HepG2 (cell line): ENCODE measurements at regions not wholly inside any gene's neighbourhood (a gene's known extent, or its start where the extent isn't known, plus 50 kb on each side); places are given as distances from the start of the nearest gene placed in this dataset.

Source experiments
- ATAC-seq: fragments of 200-7000 bp; cut with Tn5 transposase; 3 replicates; pipeline ENCODE4 v1.9.1; 2020; ENCODE audit warnings: mild to moderate bottlenecking, moderate library complexity
- BruUV-seq: library from RNA; stranded (reverse); fragments of 400-500 nt; replicated peaks from 2 replicates; lab custom pipeline; 2021; lab: Mats Ljungman, UMichigan
- CTCF ChIA-PET: fragments of 300-600 bp; formaldehyde crosslinking; extraction: SDS; loops from one replicate; lab custom pipeline; 2021; ENCODE audit warnings: low total read pairs, inconsistent platforms, low intra/inter-chr PET ratio; lab: Yijun Ruan, JAX
- POLR2A ChIA-PET: fragments of 350-600 bp; sonication (Branson Sonifier 250); formaldehyde crosslinking; loops from one replicate; lab custom pipeline; 2020; ENCODE audit warnings: antibody characterized with exemption, inconsistent platforms; lab: Yijun Ruan, JAX
- DNase-seq: peaks from one replicate; pipeline ENCODE4 v3.0.0-alpha.2; 2015; ENCODE audit warnings: low spot score
- FAIRE-seq: peaks from 3 replicates; lab custom pipeline; 2011; peaks lifted over from hg19 to GRCh38; lab: Jason Lieb, UNC
- H2AFZ ChIP-seq: one replicate; pipeline ENCODE4 v1.6.1; 2011; ENCODE audit warnings: low read length, inconsistent platforms
- H3K27ac ChIP-seq: fragments of 300-600 bp; 3 replicates; pipeline ENCODE4 v1.8.0; 2011; ENCODE audit warnings: mixed run types, mild to moderate bottlenecking, mixed read lengths, low read length, inconsistent platforms; ENCODE audit not compliant: insufficient read depth; ENCODE audit errors: extremely low read length
- H3K27me3 ChIP-seq, 2 experiments: fragments of 200-600 bp in 1 of 2; 2 replicates in 1 of 2; 3 replicates in 1 of 2; pipeline versions ENCODE4 v1.6.0 to v1.8.0; 2011; ENCODE audit warnings: low read length in 2 of 2, mild to moderate bottlenecking in 2 of 2, moderate library complexity in 2 of 2, inconsistent platforms in 1 of 2; ENCODE audit not compliant: insufficient read depth in 2 of 2, control insufficient read depth in 1 of 2
- H3K36me3 ChIP-seq, 2 experiments: fragments of 200-600 bp in 1 of 2; replicated peaks in 1 of 2; 2 replicates in 1 of 2; 3 replicates in 1 of 2; pipeline versions ENCODE4 v1.5.1 to v1.8.0; 2011; ENCODE audit warnings: low read length in 2 of 2, inconsistent platforms in 1 of 2; ENCODE audit not compliant: insufficient read depth in 2 of 2, control insufficient read depth in 1 of 2
- H3K4me1 ChIP-seq: 2 replicates; pipeline ENCODE4 v1.5.1; 2012; ENCODE audit warnings: low read length, inconsistent platforms; ENCODE audit not compliant: insufficient read depth
- H3K4me2 ChIP-seq: 2 replicates; pipeline ENCODE4 v1.6.0; 2011; ENCODE audit warnings: low read depth, low read length, inconsistent platforms
- H3K4me3 ChIP-seq, 3 experiments: fragments of 200-600 bp in 1 of 3; sonication (generic), shearing (Covaris generic) in 1 of 3; replicated peaks in 1 of 3; 2 replicates each; pipeline ENCODE4 v1.5.1; 2011 to 2016; ENCODE audit warnings: low read length in 3 of 3, inconsistent platforms in 2 of 3, low read depth in 2 of 3, mild to moderate bottlenecking in 2 of 3, control low read depth in 1 of 3, mixed read lengths in 1 of 3; ENCODE audit not compliant: insufficient read depth in 1 of 3
- H3K79me2 ChIP-seq: one replicate; pipeline ENCODE4 v1.6.1; 2011; ENCODE audit warnings: low read length, inconsistent platforms; ENCODE audit not compliant: insufficient read depth
- H3K9ac ChIP-seq: 2 replicates; pipeline ENCODE4 v1.6.0; 2011; ENCODE audit warnings: mild to moderate bottlenecking, low read depth, low read length, inconsistent platforms; ENCODE audit not compliant: insufficient read depth
- H3K9me3 ChIP-seq: 2 replicates; pipeline ENCODE4 v1.5.1; 2012; ENCODE audit warnings: mild to moderate bottlenecking, low read length
- H4K20me1 ChIP-seq: 2 replicates; pipeline ENCODE4 v1.6.0; 2011; ENCODE audit warnings: inconsistent platforms, mild to moderate bottlenecking, low read length, moderate library complexity; ENCODE audit not compliant: insufficient read depth
- AGO1 ChIP-seq: fragments of 200-400 bp; formaldehyde crosslinking; IDR thresholded peaks from 2 replicates; pipeline ENCODE4 v1.6.1; 2017; ENCODE audit warnings: mild to moderate bottlenecking, low read depth, low read length, moderate library complexity; ENCODE audit not compliant: poor library complexity, severe bottlenecking
- GTF2F1 ChIP-seq: fragments of 150-350 bp; IDR thresholded peaks from 2 replicates; pipeline ENCODE4 v1.6.1; 2014; ENCODE audit warnings: low read length
- HOXA9 ChIP-seq: sonication (generic); formaldehyde crosslinking; IDR thresholded peaks from 2 replicates; pipeline ENCODE4 v1.8.1; 2022; ENCODE audit warnings: missing genetic modification reagents, mild to moderate bottlenecking, moderate library complexity, borderline replicate concordance
- SATB2 ChIP-seq: sonication (generic); formaldehyde crosslinking; IDR thresholded peaks from 2 replicates; pipeline ENCODE4 v1.5.0; 2020; ENCODE audit warnings: missing genetic modification reagents
- SETDB1 ChIP-seq: sonication (generic); formaldehyde crosslinking; IDR thresholded peaks from 2 replicates; pipeline ENCODE4 v1.5.1; 2020; ENCODE audit warnings: missing genetic modification reagents, mild to moderate bottlenecking, borderline replicate concordance
- SP1 ChIP-seq, 2 experiments: fragments of 450-650 bp in 1 of 2; sonication (generic) in 1 of 2; formaldehyde crosslinking in 1 of 2; IDR thresholded peaks; 2 replicates each; pipeline versions ENCODE4 v1.4.0 to v1.6.1; 2016 to 2020; ENCODE audit warnings: missing genetic modification reagents in 1 of 2
- SRY ChIP-seq: sonication (generic); formaldehyde crosslinking; IDR thresholded peaks from 2 replicates; pipeline ENCODE4 v1.8.0; 2022; ENCODE audit warnings: mild to moderate bottlenecking, missing genetic modification reagents
- TMF1 ChIP-seq: sonication (generic); formaldehyde crosslinking; IDR thresholded peaks from 2 replicates; pipeline ENCODE4 v1.8.1; 2022; ENCODE audit warnings: low read depth, missing genetic modification reagents
- ZC3H13 ChIP-seq: sonication (generic); formaldehyde crosslinking; IDR thresholded peaks from 2 replicates; pipeline ENCODE4 v1.8.1; 2023; ENCODE audit warnings: mild to moderate bottlenecking, missing genetic modification reagents, moderate library complexity
- ZNF24 ChIP-seq: fragments of 450-650 bp; IDR thresholded peaks from 2 replicates; pipeline ENCODE4 v1.6.1; 2017; ENCODE audit warnings: antibody characterized with exemption, mild to moderate bottlenecking
- ZNF510 ChIP-seq: sonication (generic); formaldehyde crosslinking; IDR thresholded peaks from 2 replicates; pipeline ENCODE4 v1.4.0; 2020; ENCODE audit warnings: low read depth, mild to moderate bottlenecking, missing genetic modification reagents
- ZNF746 ChIP-seq: sonication (generic); formaldehyde crosslinking; IDR thresholded peaks from 2 replicates; pipeline ENCODE4 v1.8.0; 2022; ENCODE audit warnings: mild to moderate bottlenecking, missing genetic modification reagents
- ZNF839 ChIP-seq: sonication (generic); formaldehyde crosslinking; IDR thresholded peaks from 2 replicates; pipeline ENCODE4 v1.4.0; 2020; ENCODE audit warnings: missing genetic modification reagents, mild to moderate bottlenecking, borderline replicate concordance
- WGBS: methylation state at CpG from one replicate; pipeline ENCODE4 v1.1.6; 2017; ENCODE audit warnings: low lambda C conversion rate; 5-methylcytosine and 5-hydroxymethylcytosine counted together
- in situ Hi-C: cut with HindIII; loops from 2 replicates; pipeline ENCODE4 v1.10.0; 2017; ENCODE audit warnings: low pct_unique_long_range_greater_than_20kb; ENCODE audit not compliant: extremely low pct_ligation_motif_present
- intact Hi-C: fragments of 100-400 bp; cut with micrococcal nuclease; formaldehyde crosslinking; loops from one replicate; pipeline ENCODE4 v1.10.0; 2022; ENCODE audit not compliant: unreplicated experiment
- TF ChIP-seq, protein P1 (sequence below): sonication (generic); formaldehyde crosslinking; IDR thresholded peaks from 2 replicates; pipeline ENCODE4 v1.4.0; 2020; ENCODE audit warnings: missing genetic modification reagents, borderline replicate concordance
- TF ChIP-seq, protein P2 (sequence below): sonication (generic); formaldehyde crosslinking; IDR thresholded peaks from 2 replicates; pipeline ENCODE4 v1.5.1; 2020; ENCODE audit warnings: mild to moderate bottlenecking, missing genetic modification reagents, borderline replicate concordance
- TF ChIP-seq, protein P3 (sequence below): IDR thresholded peaks from 2 replicates; pipeline ENCODE4 v1.6.1; 2018; ENCODE audit warnings: missing genetic modification reagents, mild to moderate bottlenecking, missing compliant biosample characterization
- TF ChIP-seq, protein P4 (sequence below): sonication (generic); formaldehyde crosslinking; IDR thresholded peaks from 2 replicates; pipeline ENCODE4 v1.8.1; 2023; ENCODE audit warnings: mild to moderate bottlenecking, missing genetic modification reagents

DNA sequence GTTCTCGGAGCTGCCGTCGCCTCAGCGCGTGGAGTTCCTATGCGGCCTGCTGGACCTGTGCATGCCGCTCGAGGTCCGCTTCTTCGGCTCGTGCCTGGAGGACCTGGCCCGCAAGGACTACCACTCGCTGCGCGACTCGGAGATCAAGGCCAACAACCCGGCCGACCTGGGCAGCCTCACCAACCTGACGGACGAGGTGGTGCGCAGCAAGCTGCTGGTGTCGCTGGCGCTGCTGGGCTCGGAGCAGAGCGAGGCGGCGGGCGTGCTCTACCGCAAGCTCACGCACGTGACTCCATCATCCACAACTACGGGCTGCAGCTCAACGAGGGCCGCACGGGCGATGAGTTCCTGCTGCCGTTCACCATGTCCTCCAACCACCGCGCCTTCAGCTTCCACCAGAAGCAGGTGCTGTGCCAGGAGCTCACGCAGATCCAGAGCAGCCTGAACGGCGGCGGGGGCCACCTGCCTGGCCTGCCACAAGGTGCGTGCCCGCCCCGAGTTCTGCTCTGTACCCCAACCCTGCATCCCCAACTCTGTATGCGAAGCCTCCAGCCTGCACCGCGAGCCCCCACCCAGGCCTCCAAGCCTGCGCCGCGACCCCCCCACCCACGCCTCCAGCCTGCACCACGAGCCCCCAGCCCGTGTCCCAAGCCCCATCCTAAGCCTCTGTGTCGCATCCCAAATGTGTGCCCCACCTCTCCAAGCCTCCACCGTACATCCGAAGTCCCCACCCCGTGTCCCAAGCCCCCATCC, 178.2 kb downstream of the OR4M2 start:
- no peak for DNase-seq
- in situ Hi-C loops: no loop called here
- CTCF ChIA-PET: no interaction called here

More for the DNA sequence above, 178.2 kb downstream of the OR4M2 start:
- Histone ChIP-seq H3K4me2 (no peak overlapping the region), H3K9me3 (no peaks in the 10 kb centered on the region), H3K79me2 (no peaks in the 10 kb centered on the region), H3K4me1 (no peaks in the 10 kb centered on the region), H3K27me3 (peaks cover 0 to 2% of the 10 kb centered on the region in 2 experiments; a peak in 1 of 5 replicates), H3K27ac (no peak overlapping the region), H3K9ac (no peak overlapping the region), H4K20me1 (no peaks in the 10 kb centered on the region), H3K36me3 (no peaks in the 10 kb centered on the region), H3K4me3 (no peak overlapping the region), H2AFZ (no peak overlapping the region)
- FAIRE-seq (no peak), ATAC-seq (peak; percentile 21)
- no peak for TF ChIP-seq ZNF839 (CRISPR knock-in tag)
- no peak for TF ChIP-seq HOXA9
- TF ChIP-seq ZNF24: no peak
- TF ChIP-seq ZNF746 (CRISPR knock-in tag): no peak
- TF ChIP-seq TMF1 (CRISPR knock-in tag): no peak
- TF ChIP-seq, protein P1, sequence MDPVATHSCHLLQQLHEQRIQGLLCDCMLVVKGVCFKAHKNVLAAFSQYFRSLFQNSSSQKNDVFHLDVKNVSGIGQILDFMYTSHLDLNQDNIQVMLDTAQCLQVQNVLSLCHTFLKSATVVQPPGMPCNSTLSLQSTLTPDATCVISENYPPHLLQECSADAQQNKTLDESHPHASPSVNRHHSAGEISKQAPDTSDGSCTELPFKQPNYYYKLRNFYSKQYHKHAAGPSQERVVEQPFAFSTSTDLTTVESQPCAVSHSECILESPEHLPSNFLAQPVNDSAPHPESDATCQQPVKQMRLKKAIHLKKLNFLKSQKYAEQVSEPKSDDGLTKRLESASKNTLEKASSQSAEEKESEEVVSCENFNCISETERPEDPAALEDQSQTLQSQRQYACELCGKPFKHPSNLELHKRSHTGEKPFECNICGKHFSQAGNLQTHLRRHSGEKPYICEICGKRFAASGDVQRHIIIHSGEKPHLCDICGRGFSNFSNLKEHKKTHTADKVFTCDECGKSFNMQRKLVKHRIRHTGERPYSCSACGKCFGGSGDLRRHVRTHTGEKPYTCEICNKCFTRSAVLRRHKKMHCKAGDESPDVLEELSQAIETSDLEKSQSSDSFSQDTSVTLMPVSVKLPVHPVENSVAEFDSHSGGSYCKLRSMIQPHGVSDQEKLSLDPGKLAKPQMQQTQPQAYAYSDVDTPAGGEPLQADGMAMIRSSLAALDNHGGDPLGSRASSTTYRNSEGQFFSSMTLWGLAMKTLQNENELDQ: no peak
- no peak for TF ChIP-seq ZC3H13 (CRISPR knock-in tag)
- no peak for TF ChIP-seq SETDB1
- no peak for TF ChIP-seq SRY (CRISPR knock-in tag)
- TF ChIP-seq, protein P2, sequence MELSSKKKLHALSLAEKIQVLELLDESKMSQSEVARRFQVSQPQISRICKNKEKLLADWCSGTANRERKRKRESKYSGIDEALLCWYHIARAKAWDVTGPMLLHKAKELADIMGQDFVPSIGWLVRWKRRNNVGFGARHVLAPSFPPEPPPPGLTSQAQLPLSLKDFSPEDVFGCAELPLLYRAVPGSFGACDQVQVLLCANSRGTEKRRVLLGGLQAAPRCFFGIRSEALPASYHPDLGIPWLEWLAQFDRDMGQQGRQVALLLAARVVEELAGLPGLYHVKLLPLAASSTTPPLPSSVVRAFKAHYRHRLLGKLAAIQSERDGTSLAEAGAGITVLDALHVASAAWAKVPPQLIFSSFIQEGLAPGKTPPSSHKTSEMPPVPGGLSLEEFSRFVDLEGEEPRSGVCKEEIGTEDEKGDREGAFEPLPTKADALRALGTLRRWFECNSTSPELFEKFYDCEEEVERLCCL (CRISPR knock-in tag): no peak
- TF ChIP-seq SATB2: no peak
- TF ChIP-seq AGO1: no peak
- TF ChIP-seq, protein P3, sequence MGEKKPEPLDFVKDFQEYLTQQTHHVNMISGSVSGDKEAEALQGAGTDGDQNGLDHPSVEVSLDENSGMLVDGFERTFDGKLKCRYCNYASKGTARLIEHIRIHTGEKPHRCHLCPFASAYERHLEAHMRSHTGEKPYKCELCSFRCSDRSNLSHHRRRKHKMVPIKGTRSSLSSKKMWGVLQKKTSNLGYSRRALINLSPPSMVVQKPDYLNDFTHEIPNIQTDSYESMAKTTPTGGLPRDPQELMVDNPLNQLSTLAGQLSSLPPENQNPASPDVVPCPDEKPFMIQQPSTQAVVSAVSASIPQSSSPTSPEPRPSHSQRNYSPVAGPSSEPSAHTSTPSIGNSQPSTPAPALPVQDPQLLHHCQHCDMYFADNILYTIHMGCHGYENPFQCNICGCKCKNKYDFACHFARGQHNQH (CRISPR knock-in tag): no peak
- TF ChIP-seq GTF2F1: no peak
- no peak for TF ChIP-seq SP1 (IDR thresholded peaks at IDR 0.05)
- TF ChIP-seq SP1 (CRISPR knock-in tag; IDR thresholded peaks at IDR 0.05): no peak
- TF ChIP-seq ZNF510 (CRISPR knock-in tag): no peak
- TF ChIP-seq, protein P4, sequence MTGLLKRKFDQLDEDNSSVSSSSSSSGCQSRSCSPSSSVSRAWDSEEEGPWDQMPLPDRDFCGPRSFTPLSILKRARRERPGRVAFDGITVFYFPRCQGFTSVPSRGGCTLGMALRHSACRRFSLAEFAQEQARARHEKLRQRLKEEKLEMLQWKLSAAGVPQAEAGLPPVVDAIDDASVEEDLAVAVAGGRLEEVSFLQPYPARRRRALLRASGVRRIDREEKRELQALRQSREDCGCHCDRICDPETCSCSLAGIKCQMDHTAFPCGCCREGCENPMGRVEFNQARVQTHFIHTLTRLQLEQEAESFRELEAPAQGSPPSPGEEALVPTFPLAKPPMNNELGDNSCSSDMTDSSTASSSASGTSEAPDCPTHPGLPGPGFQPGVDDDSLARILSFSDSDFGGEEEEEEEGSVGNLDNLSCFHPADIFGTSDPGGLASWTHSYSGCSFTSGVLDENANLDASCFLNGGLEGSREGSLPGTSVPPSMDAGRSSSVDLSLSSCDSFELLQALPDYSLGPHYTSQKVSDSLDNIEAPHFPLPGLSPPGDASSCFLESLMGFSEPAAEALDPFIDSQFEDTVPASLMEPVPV (CRISPR knock-in tag): no peak
- intact Hi-C loops: no loop called here
- WGBS: 57% methylated on average over 29 of the region's 59 CpGs
- no TSS peak for BruUV-seq
- POLR2A ChIA-PET: no interaction called here
